Cerebellar nuclear complex (tissue), 1 donor: ENCODE measurements at regions not wholly inside any gene's neighbourhood (a gene's known extent, or its start where the extent isn't known, plus 50 kb on each side); places are given as distances from the start of the nearest gene placed in this dataset.
"Not testable (repeated sequence)": the region's sequence is repeated elsewhere in the genome, so short reads cannot be mapped to it uniquely, and the experiment has no call there.

Experiments
- DNase-seq, 2 experiments: peaks; one replicate each; lab custom pipeline; 2025; lab: John Stamatoyannopoulos, UW

DNA sequence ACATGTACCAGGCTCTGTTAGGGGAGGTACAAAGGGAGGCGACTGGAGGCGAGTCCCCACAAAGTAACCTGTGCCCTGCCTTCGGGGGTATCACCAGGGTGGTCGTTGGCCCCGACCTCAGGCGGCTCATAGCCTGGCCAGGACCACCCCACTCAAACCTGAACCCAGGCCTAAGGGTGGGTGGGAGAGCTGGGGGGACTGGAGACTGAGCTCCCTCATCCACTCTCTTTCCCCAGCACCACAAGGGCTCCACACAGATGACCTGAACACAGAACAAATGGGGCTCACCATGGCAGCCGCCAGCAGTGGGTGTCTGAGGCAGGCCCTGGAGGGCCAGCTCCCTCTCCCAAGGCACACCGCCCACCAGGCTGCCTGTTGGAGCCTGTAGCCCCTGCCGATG is 120.6 kb upstream of the TNRC6C start:
- no peak for DNase-seq

GRCh38 chr17:77838748-77839697 is 119.5 kb upstream of the TNRC6C start:
- no peak for DNase-seq

GRCh38 chr17:77839698-77840512 is 118.6 kb upstream of the TNRC6C start:
- DNase-seq: no peak

DNA sequence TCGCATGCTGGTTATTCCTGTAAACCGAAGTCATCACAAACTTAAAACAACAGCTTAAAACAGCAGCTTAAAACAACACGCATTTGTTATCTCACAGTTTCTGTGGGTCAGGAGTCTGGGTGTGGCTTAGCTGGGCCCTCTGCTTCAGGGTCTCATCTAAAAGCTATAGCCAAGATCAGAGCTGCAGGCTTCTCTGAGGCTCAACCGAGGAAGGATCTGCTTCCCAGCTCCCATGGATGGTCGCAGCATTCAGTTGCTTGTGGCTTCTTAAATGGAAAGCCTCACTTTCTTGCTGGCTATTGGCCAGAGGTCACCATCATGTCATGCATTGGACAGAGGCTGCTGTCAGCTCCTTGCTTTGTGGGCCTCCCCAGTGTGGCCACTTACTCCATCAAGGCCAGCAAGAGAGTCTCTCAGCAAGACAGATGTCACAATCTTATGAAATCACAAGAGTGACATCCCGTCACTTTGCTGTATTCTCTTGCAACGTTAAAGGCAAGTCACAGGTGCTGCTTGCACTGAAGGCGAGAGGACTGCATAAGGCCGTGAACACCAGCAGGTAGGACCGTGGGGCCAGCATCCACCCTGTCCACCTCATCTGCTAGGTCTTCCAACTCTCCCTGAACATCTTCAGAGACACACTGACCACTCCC is 117.9 kb upstream of the TNRC6C start:
- no peak for DNase-seq

- DNase-seq: no peak
Observed at GRCh38 chr17:77841742-77842527, 116.6 kb upstream of the TNRC6C start.

DNA sequence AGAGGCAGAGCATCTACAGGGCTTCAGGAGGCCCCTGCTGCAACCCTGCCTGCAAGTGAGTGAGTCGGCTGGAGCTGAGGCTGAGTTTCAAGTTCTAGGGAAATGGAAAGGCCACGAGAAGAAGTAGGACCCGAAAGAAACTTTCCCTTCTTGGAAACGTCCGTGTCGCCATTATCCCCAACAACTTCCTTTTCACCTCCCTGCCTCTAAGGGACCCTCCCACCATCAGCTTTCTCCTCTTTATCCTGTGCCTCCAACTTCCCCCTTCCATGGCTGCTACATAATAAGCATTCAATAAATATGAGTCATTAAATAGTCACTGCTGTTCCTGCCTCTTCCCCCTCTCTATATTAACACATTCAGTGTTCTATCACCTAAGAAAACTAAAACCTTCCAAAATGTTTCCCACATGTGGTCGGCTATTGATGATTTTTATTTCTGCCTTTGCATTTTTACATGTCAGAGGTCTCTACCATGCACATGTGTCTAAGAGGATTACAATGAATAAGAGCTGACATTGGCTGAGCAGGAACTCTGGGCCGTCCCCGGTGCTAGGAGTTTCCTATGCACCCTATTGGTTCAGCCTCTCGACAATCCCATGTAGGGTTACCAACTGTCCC is 115.9 kb upstream of the TNRC6C start:
- no peak for DNase-seq

- not testable (repeated sequence) for DNase-seq
Observed at GRCh38 chr17:77843255-77843895, 115.1 kb upstream of the TNRC6C start.

- no peak for DNase-seq
Observed at GRCh38 chr17:77843896-77844295, 114.6 kb upstream of the TNRC6C start.

DNA sequence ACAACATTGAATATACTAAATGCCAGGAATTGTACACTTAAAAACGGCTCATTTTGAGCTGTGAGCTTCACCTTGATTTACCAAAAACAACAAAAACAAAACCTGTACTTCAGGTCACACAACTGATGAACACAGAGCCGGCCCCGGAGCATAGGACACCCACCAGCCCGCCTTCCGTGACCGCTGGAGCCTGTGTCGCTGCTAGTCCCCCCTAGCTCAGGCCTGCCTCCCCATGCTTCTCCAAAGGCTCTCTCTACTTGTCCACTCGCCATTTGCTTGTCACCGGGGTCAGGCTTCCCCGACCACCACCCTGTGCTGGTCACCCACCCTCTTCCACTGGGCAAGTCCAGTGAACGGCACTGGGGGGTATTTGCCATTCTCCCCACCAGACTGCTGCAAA is 113.8 kb upstream of the TNRC6C start:
- no peak for DNase-seq

GRCh38 chr17:77845541-77846225 is 112.8 kb upstream of the TNRC6C start:
- DNase-seq: no peak

- no peak for DNase-seq
Observed at GRCh38 chr17:77846531-77847085, 111.9 kb upstream of the TNRC6C start.

- no peak for DNase-seq
Observed at GRCh38 chr17:77847221-77848085, 111.0 kb upstream of the TNRC6C start.

DNA sequence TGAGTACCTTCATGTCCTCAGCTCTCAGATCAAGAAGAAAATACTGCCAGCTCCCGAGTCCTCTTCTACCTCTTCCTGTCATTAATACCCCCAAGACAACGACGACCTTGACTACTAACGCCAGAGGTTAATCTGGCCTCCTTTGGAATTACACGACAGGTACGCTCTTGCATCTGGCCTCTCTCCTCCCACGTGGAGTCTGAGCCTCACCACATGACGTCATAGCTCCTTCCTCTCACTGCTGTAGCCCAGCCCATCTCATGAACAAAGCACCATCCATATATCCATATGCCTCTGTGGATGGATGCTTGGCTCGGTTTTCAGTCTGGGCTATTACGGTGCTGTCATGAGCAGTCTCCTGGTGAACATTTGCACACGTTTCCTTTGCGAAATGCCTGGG is 110.2 kb upstream of the TNRC6C start:
- DNase-seq: no peak

- no peak for DNase-seq
Observed at GRCh38 chr17:77849239-77849638, 109.3 kb upstream of the TNRC6C start.

DNA sequence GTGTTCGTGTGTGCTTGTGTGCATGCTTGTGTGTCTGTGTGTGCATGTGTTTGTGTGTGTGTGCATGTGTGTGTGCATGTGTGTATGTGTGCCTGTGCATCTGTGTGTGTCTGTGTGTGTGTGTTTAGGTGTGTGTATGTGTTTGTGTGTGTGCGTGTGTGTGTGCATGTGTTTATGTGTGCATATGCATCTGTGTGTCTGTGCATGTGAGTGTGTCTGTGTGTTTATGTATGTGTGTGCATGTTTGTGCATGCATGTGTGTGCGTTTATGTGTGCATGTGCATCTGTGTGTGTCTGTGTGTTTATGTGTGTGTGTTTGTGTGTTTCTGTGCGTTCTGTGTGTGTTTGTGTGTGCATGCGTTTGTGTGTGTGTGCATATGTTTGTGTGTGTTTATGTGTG is 106.6 kb upstream of the TNRC6C start:
- no peak for DNase-seq

DNA sequence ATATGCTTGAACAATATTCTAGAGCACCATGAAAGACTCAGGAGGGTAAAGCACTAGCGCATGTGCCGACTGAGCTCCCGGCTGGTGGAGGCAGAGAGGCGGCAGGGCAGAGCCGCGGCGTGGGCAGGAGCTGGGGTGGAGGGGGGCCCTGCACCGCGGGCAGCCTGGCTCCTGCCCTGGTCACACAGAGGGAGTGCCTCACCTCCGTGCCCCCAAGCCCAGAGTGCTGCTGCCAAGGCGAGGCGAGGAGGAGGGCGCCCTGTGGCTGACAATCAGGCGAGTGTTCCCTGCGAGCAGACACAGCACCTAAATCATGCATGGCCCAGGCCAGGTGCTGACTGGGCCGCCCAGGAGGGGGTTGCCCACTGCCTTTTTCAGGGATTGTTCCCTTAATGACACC is 105.8 kb upstream of the TNRC6C start:
- DNase-seq: no peak

GRCh38 chr17:77853191-77853977 is 105.1 kb upstream of the TNRC6C start:
- DNase-seq: no peak
